ENCODE measurements at regions not wholly inside any gene's neighbourhood (a gene's known extent, or its start where the extent isn't known, plus 50 kb on each side); places are given as distances from the start of the nearest gene placed in this dataset.

GRCh38 chr10:130339091-130339490 lies 202.9 kb downstream of the GLRX3 start:
- no peak for DNase-seq (ENCODE audit: extremely low read depth, insufficient read length)
- TF ChIP-seq CTCF (IDR thresholded peaks at IDR 0.05; ENCODE audit: insufficient read depth, low read length, poor library complexity, severe bottlenecking): no peak
- Histone ChIP-seq H3K27me3 (replicated peaks; ENCODE audit: control insufficient read depth, insufficient read depth, low read length) (no peaks in the 10 kb centered on the region), H3K4me3 (replicated peaks; ENCODE audit: low read depth, low read length) (no peak overlapping the region), H3K36me3 (ENCODE audit: control insufficient read depth, insufficient read depth, low read length) (no peaks in the 10 kb centered on the region)

- DNase-seq (ENCODE audit: extremely low read depth, insufficient read length): no peak
- H3K4me3 ChIP-seq (replicated peaks; ENCODE audit: low read depth, low read length): no peak overlapping the region
- no peaks in the 10 kb centered on the region for H3K27me3 ChIP-seq (replicated peaks; ENCODE audit: control insufficient read depth, insufficient read depth, low read length)
- no peaks in the 10 kb centered on the region for H3K36me3 ChIP-seq (ENCODE audit: control insufficient read depth, insufficient read depth, low read length)
- no peak for TF ChIP-seq CTCF (IDR thresholded peaks at IDR 0.05; ENCODE audit: insufficient read depth, low read length, poor library complexity, severe bottlenecking)
Observed at GRCh38 chr10:130339911-130340310, 203.7 kb downstream of the GLRX3 start.

GRCh38 chr10:130340816-130341215 lies 204.6 kb downstream of the GLRX3 start:
- no peak for TF ChIP-seq CTCF (IDR thresholded peaks at IDR 0.05; ENCODE audit: insufficient read depth, low read length, poor library complexity, severe bottlenecking)
- Histone ChIP-seq H3K27me3 (replicated peaks; ENCODE audit: control insufficient read depth, insufficient read depth, low read length) (no peaks in the 10 kb centered on the region), H3K4me3 (replicated peaks; ENCODE audit: low read depth, low read length) (no peak overlapping the region), H3K36me3 (ENCODE audit: control insufficient read depth, insufficient read depth, low read length) (no peaks in the 10 kb centered on the region)
- DNase-seq (ENCODE audit: extremely low read depth, insufficient read length): no peak

- DNase-seq (ENCODE audit: extremely low read depth, insufficient read length): no peak
- no peak for TF ChIP-seq CTCF (IDR thresholded peaks at IDR 0.05; ENCODE audit: insufficient read depth, low read length, poor library complexity, severe bottlenecking)
- no peak overlapping the region for H3K4me3 ChIP-seq (replicated peaks; ENCODE audit: low read depth, low read length)
- H3K36me3 ChIP-seq (ENCODE audit: control insufficient read depth, insufficient read depth, low read length): no peaks in the 10 kb centered on the region
- H3K27me3 ChIP-seq (replicated peaks; ENCODE audit: control insufficient read depth, insufficient read depth, low read length): no peaks in the 10 kb centered on the region
Observed at GRCh38 chr10:130341356-130341755, 205.2 kb downstream of the GLRX3 start.

GRCh38 chr10:130345728-130346127 lies 209.5 kb downstream of the GLRX3 start:
- H3K27me3 ChIP-seq (replicated peaks; ENCODE audit: control insufficient read depth, insufficient read depth, low read length): no peaks in the 10 kb centered on the region
- no peak overlapping the region for H3K4me3 ChIP-seq (replicated peaks; ENCODE audit: low read depth, low read length)
- no peak for TF ChIP-seq CTCF (IDR thresholded peaks at IDR 0.05; ENCODE audit: insufficient read depth, low read length, poor library complexity, severe bottlenecking)
- no peaks in the 10 kb centered on the region for H3K36me3 ChIP-seq (ENCODE audit: control insufficient read depth, insufficient read depth, low read length)
- no peak for DNase-seq (ENCODE audit: extremely low read depth, insufficient read length)

GRCh38 chr10:130350996-130351395 lies 214.8 kb downstream of the GLRX3 start:
- no peak for DNase-seq (ENCODE audit: extremely low read depth, insufficient read length)

More at GRCh38 chr10:130350996-130351395, 214.8 kb downstream of the GLRX3 start:
- Histone ChIP-seq H3K4me3 (replicated peaks; ENCODE audit: low read depth, low read length) (no peak overlapping the region), H3K36me3 (ENCODE audit: control insufficient read depth, insufficient read depth, low read length) (no peaks in the 10 kb centered on the region), H3K27me3 (replicated peaks; ENCODE audit: control insufficient read depth, insufficient read depth, low read length) (no peaks in the 10 kb centered on the region)
- no peak for TF ChIP-seq CTCF (IDR thresholded peaks at IDR 0.05; ENCODE audit: insufficient read depth, low read length, poor library complexity, severe bottlenecking)
